GM21786 (cell line): ENCODE measurements at regions not wholly inside any gene's neighbourhood (a gene's known extent, or its start where the extent isn't known, plus 50 kb on each side); places are given as distances from the start of the nearest gene placed in this dataset.
A peak's percentile ranks its signal among the peaks of the same experiment; 100 is the strongest.
"Not testable (repeated sequence)": the region's sequence is repeated elsewhere in the genome, so short reads cannot be mapped to it uniquely, and the experiment has no call there.

Source experiments
- ATAC-seq: cut with Tn5 transposase; IDR thresholded peaks from one replicate; pipeline ENCODE4 v1.9.1; 2021; ENCODE audit not compliant: unreplicated experiment

DNA sequence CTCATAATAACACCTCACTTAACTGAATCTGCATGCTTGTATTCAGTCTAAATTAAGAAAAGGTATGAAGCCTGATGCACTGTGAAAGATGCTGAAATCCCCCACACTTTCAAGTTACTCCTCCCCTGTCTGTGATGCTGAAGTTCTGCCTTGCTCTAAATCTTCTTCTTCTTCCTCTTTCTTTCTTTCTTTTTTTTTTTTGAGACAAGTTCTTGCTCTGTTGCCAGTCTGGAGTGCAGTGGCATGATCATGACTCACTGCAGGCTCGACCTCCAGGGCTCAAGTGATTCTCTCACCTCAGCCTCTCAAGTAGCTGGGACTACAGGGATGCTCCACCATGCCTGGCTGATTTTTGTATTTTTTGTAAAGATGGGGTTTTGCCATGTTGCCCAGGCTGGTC lies 231.0 kb upstream of the B3GALT2 start:
- ATAC-seq, result no peak

- ATAC-seq, result no peak
These were observed 230.0 kb upstream of the B3GALT2 start for GRCh38 chr1:193416226-193417024.

GRCh38 chr1:193415256-193415655 lies 228.8 kb upstream of the B3GALT2 start:
- no peak for ATAC-seq

- no peak for ATAC-seq
These were observed 227.0 kb upstream of the B3GALT2 start for GRCh38 chr1:193413376-193413775.

- no peak for ATAC-seq
These were observed 226.3 kb upstream of the B3GALT2 start for GRCh38 chr1:193412748-193413147.

GRCh38 chr1:193411714-193412113 lies 225.3 kb upstream of the B3GALT2 start:
- no peak for ATAC-seq

GRCh38 chr1:193411215-193411614 lies 224.8 kb upstream of the B3GALT2 start:
- no peak for ATAC-seq

DNA sequence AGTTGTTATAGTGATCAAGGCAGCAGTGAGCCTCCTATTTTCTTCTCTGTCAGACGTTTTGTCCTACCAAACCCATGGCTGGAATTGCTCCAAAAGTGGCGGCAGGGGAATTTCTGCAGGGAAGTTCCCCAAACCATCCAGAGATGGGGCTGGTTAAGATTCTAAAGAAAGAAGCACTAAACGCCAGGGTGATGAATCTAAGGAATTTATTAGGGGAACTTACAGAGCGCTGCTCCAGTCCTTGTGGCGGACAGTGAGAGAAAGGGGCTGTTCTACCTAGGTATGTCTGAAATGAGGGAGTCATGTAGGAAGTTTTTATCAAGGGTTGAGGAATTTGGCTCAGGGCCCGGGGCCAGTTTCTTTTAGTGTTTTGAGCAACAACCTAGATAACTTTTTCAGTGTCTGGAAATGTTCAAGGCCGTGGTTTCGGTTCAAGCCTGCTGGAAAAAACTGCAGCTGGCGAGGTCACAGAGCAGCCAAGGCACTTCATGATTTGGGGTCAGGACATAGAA lies 222.4 kb upstream of the B3GALT2 start:
- ATAC-seq, result no peak

GRCh38 chr1:193406901-193407300 lies 220.5 kb upstream of the B3GALT2 start:
- peak; percentile 72 for ATAC-seq

GRCh38 chr1:193404236-193404635 lies 217.8 kb upstream of the B3GALT2 start:
- no peak for ATAC-seq

DNA sequence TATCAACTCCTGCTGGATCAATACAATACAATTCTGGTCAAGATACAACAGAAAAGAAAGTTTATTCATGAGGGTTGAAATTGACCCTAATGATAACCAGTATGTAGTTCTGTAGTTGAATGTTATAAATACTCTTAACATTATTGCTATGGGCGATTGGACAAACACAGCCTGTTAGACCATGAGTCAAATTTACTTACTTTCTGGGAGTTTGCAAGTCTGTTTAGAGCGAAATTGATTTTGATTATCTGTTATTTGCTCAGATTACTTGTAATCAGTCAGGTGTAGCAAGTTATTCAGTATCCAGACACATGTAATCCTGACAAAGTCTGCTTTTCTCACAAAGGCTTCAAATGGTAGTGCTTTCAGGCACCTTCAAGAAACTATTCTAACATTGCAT lies 216.6 kb upstream of the B3GALT2 start:
- no peak for ATAC-seq

DNA sequence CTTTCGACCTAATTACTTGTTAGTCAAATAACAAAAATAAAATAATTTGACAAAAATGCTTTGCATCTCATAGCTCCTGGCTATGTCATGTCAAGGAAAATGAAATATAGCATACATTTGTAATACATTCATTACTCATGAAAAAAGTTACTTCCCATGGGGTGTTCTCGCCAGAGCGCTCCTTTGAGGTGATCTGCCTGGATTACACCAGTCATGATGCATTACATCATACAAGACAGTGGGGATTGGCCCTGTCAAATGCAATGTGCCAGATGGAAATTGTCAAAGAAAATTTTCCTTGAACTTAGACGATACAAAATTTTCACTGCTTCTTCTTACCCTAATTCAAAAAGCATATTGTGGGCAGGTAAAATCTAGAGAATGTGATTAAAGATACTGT lies 215.6 kb upstream of the B3GALT2 start:
- no peak for ATAC-seq

DNA sequence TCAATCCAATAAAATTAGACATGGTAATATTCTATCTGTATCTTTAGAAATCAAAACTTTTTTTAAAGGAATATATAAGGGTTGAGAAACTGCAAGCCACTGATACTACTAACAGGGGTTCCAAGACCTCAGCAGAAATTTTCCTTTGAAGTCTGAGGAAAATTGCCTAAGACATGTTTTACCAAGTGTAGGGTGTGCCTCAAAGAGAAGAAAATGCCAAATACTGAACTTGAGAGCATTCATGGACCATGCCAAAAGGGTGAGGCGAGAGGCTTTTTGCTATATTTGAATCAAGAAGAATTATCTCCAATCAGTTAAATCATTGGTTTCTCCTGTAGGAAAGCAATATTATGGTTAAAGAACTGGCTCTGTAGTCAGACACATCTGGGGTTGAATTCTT lies 207.9 kb upstream of the B3GALT2 start:
- ATAC-seq, result no peak

- no peak for ATAC-seq
These were observed 206.3 kb upstream of the B3GALT2 start for GRCh38 chr1:193392686-193393085.

- ATAC-seq, result no peak
These were observed 202.3 kb upstream of the B3GALT2 start for GRCh38 chr1:193388683-193389082.

- ATAC-seq, result no peak
These were observed 201.8 kb upstream of the B3GALT2 start for GRCh38 chr1:193388165-193388564.

GRCh38 chr1:193387406-193387805 lies 201.0 kb upstream of the B3GALT2 start:
- ATAC-seq, result no peak

GRCh38 chr1:193378451-193378850 lies 192.0 kb upstream of the B3GALT2 start:
- ATAC-seq, result not testable (repeated sequence)

DNA sequence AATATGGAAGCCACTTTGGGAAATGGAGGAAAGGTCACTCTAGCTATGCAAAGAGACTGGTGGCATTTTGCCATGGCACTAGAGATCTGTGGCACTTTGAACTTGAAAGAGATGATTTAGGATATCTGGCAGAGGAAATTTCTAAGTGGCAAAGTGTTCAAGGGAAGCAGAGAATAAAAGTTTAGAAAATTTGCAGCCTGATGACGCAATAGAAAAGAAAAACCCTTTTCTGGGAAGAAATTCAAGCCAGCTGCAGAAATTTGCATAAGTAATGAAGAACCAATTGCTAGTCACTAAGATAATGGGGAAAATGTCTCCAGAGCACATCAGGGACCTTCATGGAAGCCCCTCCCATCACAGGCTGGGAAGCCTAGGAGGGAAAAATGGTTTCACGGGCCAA lies 191.1 kb upstream of the B3GALT2 start:
- ATAC-seq, result no peak

DNA sequence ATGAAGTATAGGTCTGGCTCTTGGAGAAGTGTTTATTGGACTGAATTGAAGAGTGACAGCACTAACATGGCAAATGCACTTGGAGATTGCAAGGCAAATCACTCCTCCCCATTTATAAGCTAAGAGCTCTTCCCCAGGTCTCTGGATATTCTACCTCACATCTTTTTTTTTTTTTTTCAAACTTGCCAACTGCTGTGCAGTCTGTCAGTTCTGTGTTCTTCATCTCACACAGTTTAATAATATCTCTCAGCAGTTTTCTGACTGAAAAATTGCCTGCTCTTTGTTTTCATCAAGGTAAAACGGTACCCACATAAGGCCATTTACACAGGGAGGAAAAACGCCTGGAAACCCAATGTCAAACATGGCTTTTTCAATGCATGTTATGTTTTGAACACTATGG lies 186.1 kb upstream of the B3GALT2 start:
- ATAC-seq, result no peak

- ATAC-seq, result peak; percentile 90
These were observed 181.9 kb upstream of the B3GALT2 start for GRCh38 chr1:193368302-193368701.

DNA sequence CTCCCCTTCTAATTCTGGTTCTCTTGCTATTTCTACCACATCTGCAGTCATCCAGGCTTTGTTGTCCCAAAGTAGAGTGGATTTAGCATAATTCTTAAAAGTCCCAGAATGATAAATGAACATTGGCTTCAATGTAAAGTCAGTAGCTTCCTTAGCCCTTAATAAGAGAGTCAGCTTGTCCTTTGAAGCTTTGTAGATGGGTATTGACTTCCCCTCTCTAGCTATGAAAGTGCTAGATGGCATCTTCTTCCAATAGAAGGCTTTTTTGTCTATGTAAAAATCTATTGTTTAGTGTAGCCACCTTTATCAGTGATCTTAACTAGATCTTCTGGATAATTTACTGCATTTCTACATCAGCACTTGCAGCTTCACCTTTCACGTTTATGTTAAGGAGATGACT lies 181.4 kb upstream of the B3GALT2 start:
- ATAC-seq, result peak; percentile 22
